SIG-M5 treated with dmso at 0.1 percent for 504 hours (cell line): ENCODE measurements at regions not wholly inside any gene's neighbourhood (a gene's known extent, or its start where the extent isn't known, plus 50 kb on each side); places are given as distances from the start of the nearest gene placed in this dataset.
A peak's percentile ranks its signal among the peaks of the same experiment; 100 is the strongest.
"Not testable (repeated sequence)": the region's sequence is repeated elsewhere in the genome, so short reads cannot be mapped to it uniquely, and the experiment has no call there.

Source experiments
- DNase-seq: peaks from one replicate; lab custom pipeline; 2025; ENCODE audit not compliant: unreplicated experiment; lab: John Stamatoyannopoulos, UW

DNA sequence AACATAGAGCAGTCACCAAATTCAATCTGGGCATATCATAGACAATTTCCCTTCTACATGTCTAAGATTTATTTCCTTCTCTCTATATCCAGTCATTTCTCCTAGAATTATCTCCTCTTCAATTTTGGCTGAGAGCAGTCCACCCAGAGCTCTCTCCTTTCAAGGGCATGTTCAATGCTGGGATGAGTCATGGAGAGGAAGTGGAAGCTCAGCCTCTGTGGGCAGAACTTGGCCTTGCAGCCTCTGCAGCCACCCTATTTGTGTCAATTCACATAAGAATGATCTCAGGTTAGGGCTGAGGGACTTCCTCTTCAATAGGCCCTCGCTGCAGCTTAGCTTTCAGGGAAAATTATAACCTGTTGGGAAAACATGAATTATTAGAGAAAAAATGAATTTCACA, 560.8 kb downstream of the POM121L12 start:
- DNase-seq = peak; percentile 27

DNA sequence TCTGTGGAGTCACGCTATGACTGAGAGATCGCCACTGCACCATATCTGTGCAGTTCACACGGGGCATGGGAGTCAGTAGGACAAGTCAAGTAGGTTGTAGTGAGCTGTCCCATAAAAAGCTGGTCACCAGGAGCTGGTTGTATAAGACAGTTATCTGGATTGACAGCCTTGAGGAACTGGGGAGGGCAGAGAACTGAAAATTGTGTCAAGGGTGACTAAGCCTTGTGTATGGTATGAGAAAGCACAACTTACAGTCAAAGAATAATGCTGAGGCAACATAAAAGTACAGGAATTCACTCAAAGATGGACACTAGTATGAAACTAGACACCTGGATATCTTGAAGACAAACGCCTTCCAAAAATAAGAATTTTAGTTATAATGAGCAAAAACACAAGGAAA, 564.9 kb downstream of the POM121L12 start:
- no peak for DNase-seq

DNA sequence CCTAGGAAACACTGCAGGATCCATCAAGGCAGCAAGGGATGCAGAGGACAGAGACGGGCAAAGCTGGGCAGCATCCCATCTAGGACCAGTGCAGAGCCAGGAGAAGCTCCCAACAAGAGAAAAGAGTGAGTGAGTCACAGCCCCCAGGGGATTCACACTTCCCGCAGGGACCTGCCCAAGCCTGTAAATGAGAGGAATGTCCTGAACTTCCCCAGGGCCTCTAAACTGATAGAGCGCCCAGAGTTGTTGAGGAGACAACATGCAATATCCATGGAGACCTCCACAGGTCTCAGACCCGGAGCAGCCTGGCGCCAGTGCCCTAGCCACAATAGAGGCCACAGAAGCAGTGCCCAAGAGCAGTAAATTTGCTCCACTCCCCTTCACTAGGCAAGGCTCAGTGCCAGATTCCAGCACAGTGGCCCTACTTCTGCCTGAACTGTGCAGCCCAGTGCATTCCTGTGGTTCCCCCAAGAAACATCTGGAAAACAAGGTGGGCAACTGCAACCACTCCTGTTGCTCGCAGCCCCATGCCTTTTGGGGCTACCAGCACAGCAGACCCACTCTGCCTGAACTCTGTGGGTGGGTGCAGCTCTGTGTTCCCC, 567.5 kb downstream of the POM121L12 start:
- DNase-seq = no peak

DNA sequence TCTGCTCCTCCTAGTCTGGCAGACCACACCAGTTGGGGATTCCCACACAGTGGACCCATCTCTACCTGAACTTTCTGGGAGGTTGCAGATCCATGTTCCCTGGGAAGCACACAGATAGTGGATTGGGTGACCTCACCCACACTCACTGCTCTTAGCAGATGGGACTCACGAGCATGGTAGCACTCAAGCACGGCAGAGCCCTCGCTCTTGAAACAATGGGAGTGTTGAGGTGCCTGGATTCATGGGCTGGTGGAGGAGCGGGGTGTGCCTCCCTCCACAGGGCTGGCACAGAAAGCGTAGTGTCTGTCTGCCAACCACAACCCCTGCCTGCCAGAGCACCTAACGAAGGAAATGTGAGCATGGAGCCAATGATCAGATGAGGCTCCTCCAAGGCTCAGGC, 568.0 kb downstream of the POM121L12 start:
- no peak for DNase-seq

DNA sequence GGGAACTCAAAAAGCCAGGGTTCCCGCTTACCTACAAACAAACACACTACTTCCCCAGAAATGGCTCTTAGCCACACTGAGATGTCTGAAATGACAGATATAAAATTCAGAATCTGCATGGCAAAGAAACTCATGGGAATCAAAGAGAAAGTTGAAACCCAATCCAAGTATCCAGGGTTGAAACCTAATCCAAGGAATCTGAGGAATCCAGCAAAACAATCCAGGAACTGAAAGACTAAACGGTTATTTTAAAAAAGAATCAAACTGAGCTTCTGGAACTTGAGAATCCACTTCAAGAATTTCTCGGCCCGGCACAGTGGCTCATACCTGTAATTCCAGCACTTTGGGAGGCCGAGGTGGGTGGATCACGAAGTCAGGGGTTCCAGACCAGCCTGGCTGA, 568.8 kb downstream of the POM121L12 start:
- no peak for DNase-seq

- DNase-seq = no peak
Observed at GRCh38 chr7:53607961-53608360, 572.5 kb downstream of the POM121L12 start.

GRCh38 chr7:53609185-53609584, 573.8 kb downstream of the POM121L12 start:
- no peak for DNase-seq

GRCh38 chr7:53611043-53611442, 575.6 kb downstream of the POM121L12 start:
- no peak for DNase-seq

DNA sequence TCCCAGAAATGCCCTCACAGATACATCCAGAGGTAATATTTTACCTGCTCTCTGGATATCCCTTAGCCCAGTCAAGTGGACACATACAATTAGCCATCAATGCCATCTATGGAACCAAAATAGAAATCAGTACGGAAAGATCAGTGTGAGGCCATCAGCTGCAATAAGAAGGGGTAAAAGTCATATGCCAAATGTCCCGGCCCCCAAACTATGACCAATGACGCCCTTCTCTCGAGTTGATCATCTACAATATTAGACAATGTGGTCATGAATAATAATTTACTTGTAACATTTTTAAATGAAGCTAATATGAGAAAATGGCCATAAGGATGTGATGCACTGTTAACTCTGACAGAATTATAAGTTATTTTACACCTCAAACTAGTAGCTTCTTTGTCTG, 588.9 kb downstream of the POM121L12 start:
- no peak for DNase-seq

DNA sequence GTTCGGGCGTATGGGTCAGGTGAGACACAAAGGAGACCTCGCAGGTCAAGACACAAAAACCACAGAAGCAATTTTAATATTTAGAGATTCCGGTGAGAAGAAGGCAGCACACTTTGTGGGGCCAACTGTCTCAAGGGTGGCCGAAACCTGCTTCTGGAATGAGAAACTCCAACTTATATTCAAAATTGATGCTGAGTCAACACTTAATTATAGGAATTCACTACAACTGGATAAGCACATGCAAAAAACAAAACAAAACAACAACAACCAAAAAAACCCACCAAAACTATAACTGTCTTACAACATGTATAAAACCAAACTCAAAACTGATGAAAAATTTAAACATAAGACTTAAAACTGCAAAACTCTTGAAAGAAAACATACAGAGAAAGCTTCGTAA, 593.3 kb downstream of the POM121L12 start:
- no peak for DNase-seq

- not testable (repeated sequence) for DNase-seq
Observed at GRCh38 chr7:53635251-53635650, 599.8 kb downstream of the POM121L12 start.

DNA sequence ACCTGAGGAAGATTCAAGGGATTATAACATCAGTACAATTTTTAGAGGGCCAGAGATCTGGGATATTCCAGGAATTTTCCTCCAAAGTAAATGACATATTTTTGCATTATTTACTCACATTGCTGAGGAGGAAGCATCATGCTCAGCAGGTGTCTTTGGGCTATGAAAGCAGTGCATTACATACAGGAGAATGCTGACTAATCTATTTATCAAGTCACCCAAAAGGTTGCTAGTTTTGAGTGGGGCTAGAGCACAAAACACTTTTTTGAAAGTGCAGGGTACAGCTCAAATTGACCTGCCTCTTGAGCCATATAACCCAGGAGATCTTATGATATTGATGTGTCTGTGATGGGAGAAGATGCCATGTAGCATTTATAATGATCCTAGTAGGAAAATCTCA, 603.1 kb downstream of the POM121L12 start:
- DNase-seq = no peak

DNA sequence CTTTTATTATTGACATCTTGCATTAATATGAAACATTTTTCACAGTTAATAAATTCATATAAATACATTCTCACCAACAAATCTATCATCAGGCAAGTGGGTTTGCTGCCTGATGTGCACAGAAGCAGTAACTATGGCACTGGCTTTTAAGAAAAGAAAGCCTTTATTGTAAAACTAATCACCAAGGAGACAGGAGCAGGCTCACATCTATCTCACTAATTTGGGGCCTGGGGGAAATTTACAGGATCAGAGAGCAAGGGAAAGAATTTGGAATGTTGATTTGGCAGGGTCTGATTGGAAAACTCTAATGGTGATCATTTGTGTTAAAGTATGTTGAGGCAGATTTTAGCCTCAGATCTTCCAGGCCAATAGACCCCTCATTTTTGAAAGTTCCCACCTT, 605.7 kb downstream of the POM121L12 start:
- no peak for DNase-seq

DNA sequence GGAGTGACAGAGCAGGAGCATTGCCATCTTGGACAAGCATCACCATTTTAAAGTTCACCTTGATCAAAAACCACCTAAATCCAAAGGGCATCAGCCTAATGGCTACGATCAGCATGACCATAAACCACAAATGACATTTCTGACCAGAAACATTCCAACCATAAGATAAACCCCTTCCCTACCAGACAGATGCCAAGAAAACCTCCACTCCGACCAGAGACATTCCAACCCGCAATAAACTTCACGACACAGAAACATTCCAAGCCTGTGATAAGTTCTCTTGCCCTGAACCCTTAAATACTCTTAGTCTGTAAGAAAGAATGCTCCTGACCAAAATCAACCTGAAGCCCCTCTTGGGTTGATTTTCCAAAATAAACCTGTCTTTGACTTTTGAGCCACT, 606.9 kb downstream of the POM121L12 start:
- DNase-seq = no peak

DNA sequence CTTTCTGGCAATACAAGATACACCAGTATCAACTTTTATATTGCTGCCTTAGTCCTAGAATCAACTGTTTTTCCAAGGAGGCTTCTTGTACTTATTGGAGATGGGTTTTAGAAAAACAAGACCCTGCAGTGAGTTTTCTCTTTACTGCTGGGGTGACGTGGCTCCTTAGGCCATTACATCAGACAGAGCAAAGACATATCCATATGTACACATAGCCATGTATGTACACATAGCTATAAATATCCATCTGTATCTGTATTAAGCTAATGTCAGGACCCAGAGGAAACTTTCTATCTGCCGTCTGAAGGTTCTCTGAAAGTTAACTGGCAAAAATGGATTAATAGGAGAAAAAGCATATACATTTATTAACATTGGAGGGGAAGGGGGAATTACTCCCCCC, 607.4 kb downstream of the POM121L12 start:
- no peak for DNase-seq

DNA sequence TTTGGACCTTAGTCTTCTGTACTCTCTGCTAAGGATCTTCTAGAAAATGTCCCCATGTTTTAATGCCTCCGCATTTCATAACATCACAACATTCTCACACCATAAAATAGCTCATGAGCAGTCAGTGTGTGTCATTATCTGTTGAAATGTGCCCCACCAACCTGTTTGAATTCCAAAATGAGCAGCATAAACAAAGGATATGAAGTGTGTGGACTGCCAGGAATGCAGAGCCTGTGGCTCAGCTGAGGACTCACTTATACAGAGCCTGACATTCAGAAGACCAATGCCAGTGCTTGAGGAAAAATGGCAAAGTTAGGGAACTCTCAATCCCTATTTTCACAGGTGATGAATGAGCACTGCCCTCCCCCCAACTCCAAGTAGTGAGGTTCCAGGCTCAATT, 621.4 kb downstream of the POM121L12 start:
- no peak for DNase-seq

GRCh38 chr7:53657586-53657985, 622.2 kb downstream of the POM121L12 start:
- no peak for DNase-seq

DNA sequence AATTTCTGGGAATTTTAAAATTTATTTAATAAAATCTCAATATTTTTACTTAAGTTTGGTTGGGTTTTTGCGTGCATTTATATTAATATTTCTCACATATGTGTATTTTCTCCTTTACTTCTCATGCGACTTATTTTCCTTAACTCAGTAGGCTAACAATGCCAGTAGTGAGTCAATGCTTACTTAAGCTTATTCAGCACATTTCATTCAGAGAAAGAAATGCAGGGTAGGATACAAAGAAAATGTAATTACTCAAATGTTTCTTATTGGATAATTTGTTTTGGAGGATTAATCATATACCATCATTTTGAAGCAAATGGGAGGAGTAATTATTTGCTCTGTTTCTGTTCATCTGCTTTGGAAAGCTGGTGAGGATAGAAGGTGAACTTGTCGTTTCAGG, 623.5 kb downstream of the POM121L12 start:
- no peak for DNase-seq

DNA sequence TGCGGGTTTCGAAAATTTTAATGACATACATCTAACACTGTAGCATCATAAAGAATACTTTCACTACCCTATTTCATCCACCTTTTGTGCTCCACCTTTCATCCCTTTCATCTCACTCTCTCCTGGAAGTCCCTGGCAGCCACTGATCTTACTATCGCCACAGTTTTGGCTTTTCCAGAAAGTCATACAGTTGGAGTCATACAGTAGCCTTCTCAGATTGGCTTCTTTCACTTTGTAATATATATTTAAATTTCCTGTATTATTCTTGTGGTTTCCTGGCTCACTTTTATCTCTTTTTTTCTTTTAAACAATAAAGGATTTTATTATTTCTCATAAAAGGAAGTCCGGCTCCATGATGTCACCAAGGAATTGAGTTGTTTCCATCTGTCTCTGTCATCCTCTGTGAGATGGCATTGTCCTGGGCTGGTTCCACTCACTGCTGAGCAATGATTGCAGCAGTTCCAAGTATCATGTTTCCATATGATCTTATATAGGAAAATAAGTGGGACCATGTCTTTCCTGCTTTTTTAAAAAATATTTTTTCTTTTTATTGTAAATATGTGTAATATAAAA, 626.3 kb downstream of the POM121L12 start:
- no peak for DNase-seq

DNA sequence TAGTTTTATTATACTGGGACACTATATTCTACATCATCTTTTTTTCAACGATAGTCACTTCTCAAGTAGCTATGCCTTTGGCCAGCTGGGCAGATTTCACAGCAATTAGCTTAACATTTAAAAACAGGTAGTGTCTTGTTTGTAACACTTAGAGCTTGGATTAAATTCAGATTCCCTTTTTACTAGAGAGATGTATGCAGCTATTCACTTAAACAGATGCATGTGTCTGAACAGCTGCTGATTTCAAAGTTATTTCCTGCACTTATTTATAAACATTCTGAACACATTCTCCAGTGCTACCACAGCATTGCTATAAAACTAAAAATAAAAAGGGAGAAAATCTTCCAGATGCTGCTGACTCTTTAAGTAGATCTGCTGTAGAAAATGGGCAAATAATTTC, 637.2 kb downstream of the POM121L12 start:
- no peak for DNase-seq

- no peak for DNase-seq
Observed at GRCh38 chr7:53675835-53676234, 640.4 kb downstream of the POM121L12 start.

DNA sequence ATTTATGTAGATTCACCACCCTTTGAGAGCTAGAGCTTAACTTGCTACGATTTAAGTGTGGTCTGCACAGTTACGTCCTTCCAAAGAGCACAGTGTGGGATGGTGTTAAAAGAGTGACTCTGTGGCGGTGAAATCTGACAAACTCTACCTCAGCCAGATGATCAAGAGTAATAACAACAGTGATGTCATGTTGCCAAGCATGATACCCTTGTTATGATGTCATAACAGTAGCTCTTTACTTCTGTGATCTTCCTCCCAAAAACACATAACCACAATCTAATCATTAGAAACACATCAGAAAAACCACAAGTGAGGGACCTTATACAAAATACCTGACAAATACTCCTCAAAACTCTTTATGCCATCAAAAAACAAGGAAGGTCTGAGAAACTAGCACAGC, 649.3 kb downstream of the POM121L12 start:
- DNase-seq = no peak

GRCh38 chr7:53690411-53690810, 655.0 kb downstream of the POM121L12 start:
- no peak for DNase-seq
